Colonic mucosa (tissue), 4 donors: ENCODE measurements at regions not wholly inside any gene's neighbourhood (a gene's known extent, or its start where the extent isn't known, plus 50 kb on each side); places are given as distances from the start of the nearest gene placed in this dataset.
"Not testable (repeated sequence)": the region's sequence is repeated elsewhere in the genome, so short reads cannot be mapped to it uniquely, and the experiment has no call there.

Source experiments
- DNase-seq: peaks from one replicate; pipeline ENCODE4 v3.0.0-alpha.2; 2020
- H3K27ac ChIP-seq: fragments of 200-600 bp; one replicate; pipeline ENCODE4 v1.8.0; 2021
- H3K27me3 ChIP-seq: fragments of 200-600 bp; one replicate; pipeline ENCODE4 v1.8.0; 2021
- H3K36me3 ChIP-seq: fragments of 200-600 bp; one replicate; pipeline ENCODE4 v1.8.0; 2021
- H3K4me1 ChIP-seq: fragments of 200-600 bp; one replicate; pipeline ENCODE4 v1.8.0; 2021; ENCODE audit warnings: mild to moderate bottlenecking
- H3K4me3 ChIP-seq: fragments of 200-600 bp; one replicate; pipeline ENCODE4 v1.8.0; 2021
- H3K9ac ChIP-seq, 2 donors: one replicate each; pipeline ENCODE4 v1.7.0; 2013; ENCODE audit warnings: control low read depth in 2 of 2, low read depth in 2 of 2, low read length in 2 of 2
- H3K9me3 ChIP-seq: fragments of 200-600 bp; one replicate; pipeline ENCODE4 v1.8.0; 2021
- intact Hi-C: fragments of 100-400 bp; cut with DNase I; formaldehyde crosslinking; loops from one replicate; pipeline ENCODE4 v1.14.1; 2022
- TF ChIP-seq, protein P1 (sequence below): fragments of 200-600 bp; IDR thresholded peaks from one replicate; pipeline ENCODE4 v1.8.0; 2022; ENCODE audit warnings: antibody characterized with exemption, mild to moderate bottlenecking
- donor health status: healthy.
- donor health status: DM: no; HTN: no; CAD: no.
- donor health status: DM: no; HTN: no; CAD: no.

DNA sequence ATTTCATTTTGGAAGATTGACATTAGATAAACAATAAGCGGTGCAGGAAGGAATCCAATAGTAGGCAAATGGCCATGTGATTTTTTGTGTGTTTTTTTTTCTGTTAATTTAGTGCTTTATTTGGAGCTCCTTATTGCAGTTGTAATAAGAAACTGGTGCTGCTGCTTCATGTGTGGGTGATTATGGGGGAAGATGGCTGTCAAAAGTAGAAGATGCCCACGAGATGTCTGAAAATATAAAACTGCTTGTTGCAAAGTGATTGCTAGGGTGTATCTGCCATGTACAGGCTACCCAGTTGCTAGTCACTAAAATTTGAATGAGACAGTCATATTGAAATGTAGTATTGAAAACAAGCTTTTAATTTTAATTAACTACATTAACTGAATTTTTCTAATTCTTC, 216.7 kb upstream of the FTMT start:
- Histone ChIP-seq H3K9ac (no peak overlapping the region), H3K9me3 (no peaks in the 10 kb centered on the region), H3K27ac (no peak overlapping the region), H3K27me3 (no peaks in the 10 kb centered on the region), H3K4me1 (no peaks in the 10 kb centered on the region), H3K36me3 (no peaks in the 10 kb centered on the region), H3K4me3 (no peak overlapping the region)
- no peak for DNase-seq
- TF ChIP-seq, protein P1, sequence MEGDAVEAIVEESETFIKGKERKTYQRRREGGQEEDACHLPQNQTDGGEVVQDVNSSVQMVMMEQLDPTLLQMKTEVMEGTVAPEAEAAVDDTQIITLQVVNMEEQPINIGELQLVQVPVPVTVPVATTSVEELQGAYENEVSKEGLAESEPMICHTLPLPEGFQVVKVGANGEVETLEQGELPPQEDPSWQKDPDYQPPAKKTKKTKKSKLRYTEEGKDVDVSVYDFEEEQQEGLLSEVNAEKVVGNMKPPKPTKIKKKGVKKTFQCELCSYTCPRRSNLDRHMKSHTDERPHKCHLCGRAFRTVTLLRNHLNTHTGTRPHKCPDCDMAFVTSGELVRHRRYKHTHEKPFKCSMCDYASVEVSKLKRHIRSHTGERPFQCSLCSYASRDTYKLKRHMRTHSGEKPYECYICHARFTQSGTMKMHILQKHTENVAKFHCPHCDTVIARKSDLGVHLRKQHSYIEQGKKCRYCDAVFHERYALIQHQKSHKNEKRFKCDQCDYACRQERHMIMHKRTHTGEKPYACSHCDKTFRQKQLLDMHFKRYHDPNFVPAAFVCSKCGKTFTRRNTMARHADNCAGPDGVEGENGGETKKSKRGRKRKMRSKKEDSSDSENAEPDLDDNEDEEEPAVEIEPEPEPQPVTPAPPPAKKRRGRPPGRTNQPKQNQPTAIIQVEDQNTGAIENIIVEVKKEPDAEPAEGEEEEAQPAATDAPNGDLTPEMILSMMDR: no peak
- intact Hi-C loops: loop anchor here (5.0 kb wide), 1 partner anchor 312 kb away; no protein-coding TSS in a partner anchor

DNA sequence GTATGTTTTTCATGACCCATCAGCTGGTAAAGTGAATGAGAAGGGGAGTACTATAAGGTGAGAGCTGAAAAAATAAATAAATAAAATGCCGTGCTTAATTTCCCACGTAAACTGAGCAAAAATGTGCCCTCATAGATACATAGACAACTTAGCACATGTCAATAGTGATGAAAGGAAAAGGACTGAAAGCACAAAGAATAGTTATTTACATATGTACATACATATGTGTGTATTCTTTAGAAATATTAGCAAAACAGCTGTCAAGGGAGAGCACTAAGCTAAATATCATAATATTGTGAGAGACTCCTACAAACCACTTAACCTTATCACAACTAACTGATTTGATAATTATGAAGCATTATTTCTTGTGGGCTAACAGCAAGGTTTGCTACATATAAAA, 213.6 kb upstream of the FTMT start:
- Histone ChIP-seq H3K4me3 (no peak overlapping the region), H3K36me3 (no peaks in the 10 kb centered on the region), H3K27ac (no peak overlapping the region), H3K9me3 (no peaks in the 10 kb centered on the region), H3K4me1 (no peaks in the 10 kb centered on the region), H3K27me3 (no peaks in the 10 kb centered on the region), H3K9ac (no peak overlapping the region)
- TF ChIP-seq, protein P1: no peak
- intact Hi-C loops: no loop called here
- DNase-seq: no peak

DNA sequence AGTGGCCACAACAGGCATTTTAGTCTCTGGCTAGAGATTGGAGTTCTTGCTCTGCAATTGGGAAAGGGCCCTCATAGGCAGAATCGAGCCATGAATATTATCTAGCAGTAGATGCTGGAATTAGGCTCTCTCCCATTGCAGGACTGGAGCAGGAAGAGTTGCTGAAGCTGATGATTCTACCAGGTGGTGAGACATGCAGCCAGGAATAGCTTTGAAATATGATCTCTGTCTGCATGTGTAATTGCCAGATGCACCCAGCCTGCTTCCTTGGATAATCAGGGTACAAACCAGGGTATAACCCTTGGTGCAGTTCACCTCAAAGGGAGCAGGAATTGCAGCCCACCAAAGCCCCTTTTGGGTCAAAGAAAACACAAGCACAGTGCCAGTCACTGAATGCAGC, 211.4 kb upstream of the FTMT start:
- intact Hi-C loops: no loop called here
- no peaks in the 10 kb centered on the region for H3K9me3 ChIP-seq
- H3K4me1 ChIP-seq: no peaks in the 10 kb centered on the region
- no peak for DNase-seq
- TF ChIP-seq, protein P1: no peak
- no peak overlapping the region for H3K4me3 ChIP-seq
- H3K27ac ChIP-seq: no peak overlapping the region
- H3K9ac ChIP-seq: no peak overlapping the region
- no peaks in the 10 kb centered on the region for H3K36me3 ChIP-seq
- H3K27me3 ChIP-seq: no peaks in the 10 kb centered on the region

DNA sequence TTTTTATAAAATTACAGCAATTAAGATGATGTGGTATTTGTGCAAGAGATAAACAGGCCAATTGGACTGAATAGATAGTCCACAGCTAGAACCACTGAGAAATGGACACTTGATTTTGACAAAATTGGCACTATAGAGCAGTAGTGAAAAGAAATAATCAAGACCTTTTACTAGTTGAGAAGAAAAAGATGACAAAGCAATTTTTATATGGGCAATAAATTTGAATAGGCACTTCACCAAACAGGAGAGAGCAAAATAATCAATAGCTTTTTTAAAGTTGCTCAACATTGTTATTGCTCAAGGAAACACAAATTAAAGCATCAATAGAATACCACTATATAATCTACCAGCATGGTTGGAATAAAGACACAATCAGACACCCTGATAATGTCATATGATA, 193.5 kb upstream of the FTMT start:
- Histone ChIP-seq H3K27ac (no peak overlapping the region), H3K27me3 (no peaks in the 10 kb centered on the region), H3K4me1 (no peaks in the 10 kb centered on the region), H3K9me3 (no peaks in the 10 kb centered on the region), H3K36me3 (no peaks in the 10 kb centered on the region), H3K4me3 (no peak overlapping the region), H3K9ac (no peak overlapping the region)
- intact Hi-C loops: no loop called here
- no peak for DNase-seq
- TF ChIP-seq, protein P1: no peak

DNA sequence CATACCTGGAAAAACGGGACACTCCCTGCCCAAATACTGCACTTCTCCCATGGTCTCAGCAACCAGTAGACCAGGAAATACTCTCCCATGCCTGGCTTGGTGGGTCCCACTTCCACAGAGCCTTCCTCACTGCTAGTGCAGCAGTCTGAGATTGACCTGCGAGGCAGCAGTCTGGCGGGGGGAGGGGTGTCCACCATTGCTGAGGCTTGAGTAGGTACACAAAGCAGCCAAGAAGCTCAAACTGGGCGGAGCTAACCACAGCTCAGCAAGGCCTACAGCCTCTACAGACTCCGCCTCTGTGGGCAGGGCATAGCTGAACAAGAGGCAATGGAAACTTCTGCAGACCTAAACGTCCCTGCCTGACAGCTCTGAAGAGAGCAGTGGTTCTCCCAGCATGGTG, 191.5 kb upstream of the FTMT start:
- intact Hi-C loops: no loop called here
- Histone ChIP-seq H3K9ac (no peak overlapping the region), H3K27ac (no peak overlapping the region), H3K4me1 (no peaks in the 10 kb centered on the region), H3K36me3 (no peaks in the 10 kb centered on the region), H3K4me3 (no peak overlapping the region), H3K9me3 (no peaks in the 10 kb centered on the region), H3K27me3 (no peaks in the 10 kb centered on the region)
- TF ChIP-seq, protein P1: no peak
- DNase-seq: no peak

DNA sequence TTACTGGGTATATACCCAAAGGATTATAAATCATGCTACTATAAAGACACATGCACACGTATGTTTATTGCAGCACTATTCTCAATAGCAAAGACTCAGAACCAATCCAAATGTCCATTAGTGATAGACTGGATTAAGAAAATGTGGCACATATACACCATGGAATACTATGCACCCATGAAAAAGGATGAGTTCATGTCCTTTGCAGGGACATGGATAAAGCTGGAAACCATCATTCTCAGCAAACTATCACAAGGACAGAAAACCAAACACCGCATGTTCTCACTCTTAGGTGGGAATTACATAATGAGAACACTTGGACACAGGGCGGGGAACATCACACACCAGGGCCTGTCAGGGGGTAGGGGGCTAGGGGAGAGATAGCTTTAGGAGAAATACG, 186.1 kb upstream of the FTMT start:
- H3K27me3 ChIP-seq, H3K4me3 ChIP-seq, intact Hi-C loops, H3K9me3 ChIP-seq, DNase-seq, H3K9ac ChIP-seq, H3K27ac ChIP-seq, H3K36me3 ChIP-seq, H3K4me1 ChIP-seq: not testable (repeated sequence)
